HEK293 (cell line): ENCODE measurements at regions not wholly inside any gene's neighbourhood (a gene's known extent, or its start where the extent isn't known, plus 50 kb on each side); places are given as distances from the start of the nearest gene placed in this dataset.

Experiments
- CTCF ChIP-seq: fragments of 450-650 bp; formaldehyde crosslinking; IDR thresholded peaks from 2 replicates; pipeline ENCODE4 v1.5.1; 2016; ENCODE audit warnings: missing biosample characterization, missing genetic modification characterization
- GLI4 ChIP-seq: fragments of 450-650 bp; formaldehyde crosslinking; IDR thresholded peaks from 2 replicates; pipeline ENCODE4 v1.5.1; 2016; ENCODE audit warnings: missing biosample characterization, missing genetic modification characterization
- KLF16 ChIP-seq: fragments of 450-650 bp; formaldehyde crosslinking; IDR thresholded peaks from 2 replicates; pipeline ENCODE4 v1.5.1; 2017; ENCODE audit warnings: missing biosample characterization, missing genetic modification characterization
- REST ChIP-seq: fragments of 450-650 bp; formaldehyde crosslinking; IDR thresholded peaks from 2 replicates; pipeline ENCODE4 v1.5.1; 2016; ENCODE audit warnings: missing biosample characterization, missing genetic modification characterization
- ZBTB10 ChIP-seq: fragments of 450-650 bp; formaldehyde crosslinking; IDR thresholded peaks from 2 replicates; pipeline ENCODE4 v1.5.1; 2016; ENCODE audit warnings: missing biosample characterization, missing genetic modification characterization
- ZNF558 ChIP-seq: fragments of 450-650 bp; formaldehyde crosslinking; IDR thresholded peaks from 2 replicates; pipeline ENCODE4 v1.5.1; 2016; ENCODE audit warnings: missing biosample characterization, missing genetic modification characterization
- ZSCAN4 ChIP-seq: fragments of 450-650 bp; formaldehyde crosslinking; IDR thresholded peaks from 2 replicates; pipeline ENCODE4 v1.5.1; 2017; ENCODE audit warnings: missing biosample characterization, missing genetic modification characterization

GRCh38 chr15:38647683-38648082 lies 83.1 kb upstream of the RASGRP1 start:
- TF ChIP-seq REST (tag by site-specific recombination), result no peak
- TF ChIP-seq ZSCAN4, result no peak
- no peak for TF ChIP-seq CTCF (tag by site-specific recombination)
- no peak for TF ChIP-seq GLI4 (tag by site-specific recombination)
- no peak for TF ChIP-seq KLF16 (tag by site-specific recombination)
- TF ChIP-seq ZBTB10 (tag by site-specific recombination), result no peak
- TF ChIP-seq ZNF558 (tag by site-specific recombination), result no peak
